CD4-positive, alpha-beta T cell treated with Interleukin-10 for 1 hour (primary cell): ENCODE measurements at regions not wholly inside any gene's neighbourhood (a gene's known extent, or its start where the extent isn't known, plus 50 kb on each side); places are given as distances from the start of the nearest gene placed in this dataset.
"Not testable (repeated sequence)": the region's sequence is repeated elsewhere in the genome, so short reads cannot be mapped to it uniquely, and the experiment has no call there.

Experiments used
- DNase-seq: peaks from one replicate; pipeline ENCODE4 v3.0.0-alpha.2; 2020

- not testable (repeated sequence) for DNase-seq
Measured at GRCh38 chr1:2851918-2852317, 50.4 kb upstream of the TTC34 start.

GRCh38 chr1:2853711-2854110 is 52.2 kb upstream of the TTC34 start:
- DNase-seq = no peak

GRCh38 chr1:2854151-2854550 is 52.7 kb upstream of the TTC34 start:
- DNase-seq = no peak

GRCh38 chr1:2854611-2855010 is 53.1 kb upstream of the TTC34 start:
- DNase-seq = no peak

- no peak for DNase-seq
Measured at GRCh38 chr1:2855206-2856065, 53.9 kb upstream of the TTC34 start.

GRCh38 chr1:2856066-2856390 is 54.5 kb upstream of the TTC34 start:
- DNase-seq = no peak

GRCh38 chr1:2856676-2857375 is 55.3 kb upstream of the TTC34 start:
- no peak for DNase-seq

GRCh38 chr1:2857521-2857920 is 56.0 kb upstream of the TTC34 start:
- DNase-seq = no peak

- no peak for DNase-seq
Measured at GRCh38 chr1:2858676-2859075, 57.2 kb upstream of the TTC34 start.

GRCh38 chr1:2859219-2859880 is 57.9 kb upstream of the TTC34 start:
- DNase-seq = no peak

GRCh38 chr1:2859881-2860430 is 58.5 kb upstream of the TTC34 start:
- no peak for DNase-seq

- no peak for DNase-seq
Measured at GRCh38 chr1:2860476-2861142, 59.1 kb upstream of the TTC34 start.

GRCh38 chr1:2861143-2861987 is 59.9 kb upstream of the TTC34 start:
- DNase-seq = no peak

GRCh38 chr1:2861988-2862813 is 60.7 kb upstream of the TTC34 start:
- no peak for DNase-seq

- DNase-seq = no peak
Measured at GRCh38 chr1:2862814-2863647, 61.5 kb upstream of the TTC34 start.

- no peak for DNase-seq
Measured at GRCh38 chr1:2863648-2863963, 62.1 kb upstream of the TTC34 start.

- DNase-seq = no peak
Measured at GRCh38 chr1:2864203-2864905, 62.9 kb upstream of the TTC34 start.

- no peak for DNase-seq
Measured at GRCh38 chr1:2865000-2865399, 63.5 kb upstream of the TTC34 start.

- DNase-seq = no peak
Measured at GRCh38 chr1:2865571-2866421, 64.3 kb upstream of the TTC34 start.
